SK-N-SH (cell line): ENCODE measurements at regions not wholly inside any gene's neighbourhood (a gene's known extent, or its start where the extent isn't known, plus 50 kb on each side); places are given as distances from the start of the nearest gene placed in this dataset.

Experiments used
- CTCF ChIA-PET: fragments of 300-600, 350-600 bp; formaldehyde crosslinking; extraction: SDS; loops from one replicate; lab custom pipeline; 2021; lab: Yijun Ruan, JAX
- POLR2A ChIA-PET: fragments of 350-600 bp; sonication (Branson Sonifier 250); formaldehyde crosslinking; extraction: SDS; loops from one replicate; lab custom pipeline; 2020; ENCODE audit warnings: antibody characterized with exemption, inconsistent platforms; lab: Yijun Ruan, JAX
- DNase-seq: peaks from one replicate; pipeline ENCODE4 v3.0.0; 2012
- H2AFZ ChIP-seq: fragments of 200-600 bp; sonication (generic); 2 replicates; pipeline ENCODE4 v1.8.1; 2016; ENCODE audit warnings: antibody characterized with exemption, mild to moderate bottlenecking, low read depth
- H3F3A ChIP-seq: fragments of 200-600 bp; sonication (generic); replicated peaks from 2 replicates; pipeline ENCODE3; 2016; ENCODE audit warnings: antibody characterized with exemption, mild to moderate bottlenecking; ENCODE audit not compliant: insufficient read depth
- H3K27ac ChIP-seq, 2 experiments: fragments of 200-500 bp in 1 of 2; fragments of 200-600 bp in 1 of 2; sonication (Bioruptor generic) in 1 of 2; sonication (generic), shearing (Covaris generic) in 1 of 2; 2 replicates each; pipeline versions ENCODE4 v1.5.1 to v1.6.1; 2014 to 2016; ENCODE audit warnings: low read depth in 2 of 2, inconsistent platforms in 1 of 2, low read length in 1 of 2, mild to moderate bottlenecking in 1 of 2, mixed read lengths in 1 of 2
- H3K27me3 ChIP-seq: fragments of 200-600 bp; sonication (generic), shearing (Covaris generic); 2 replicates; pipeline ENCODE4 v1.6.1; 2016; ENCODE audit warnings: mixed run types; ENCODE audit not compliant: insufficient read depth
- H3K36me3 ChIP-seq, 2 experiments: fragments of 200-500 bp in 1 of 2; fragments of 200-600 bp in 1 of 2; sonication (Bioruptor generic) in 1 of 2; sonication (generic) in 1 of 2; replicated peaks in 1 of 2; 2 replicates each; pipeline versions ENCODE3 to v1.5.1; 2014 to 2016; ENCODE audit warnings: low read length in 1 of 2, mild to moderate bottlenecking in 1 of 2; ENCODE audit not compliant: insufficient read depth in 2 of 2, control insufficient read depth in 1 of 2
- H3K4me1 ChIP-seq, 2 experiments: fragments of 200-500 bp in 1 of 2; fragments of 200-600 bp in 1 of 2; sonication (Bioruptor generic) in 1 of 2; sonication (generic), shearing (Covaris generic) in 1 of 2; 2 replicates each; pipeline versions ENCODE4 v1.5.1 to v1.6.1; 2014 to 2016; ENCODE audit warnings: low read depth in 1 of 2, low read length in 1 of 2, mixed run types in 1 of 2; ENCODE audit not compliant: insufficient read depth in 2 of 2, control insufficient read depth in 1 of 2
- H3K4me2 ChIP-seq: fragments of 200-600 bp; sonication (generic), shearing (Covaris generic); 2 replicates; pipeline ENCODE4 v1.6.1; 2017; ENCODE audit warnings: mixed run types
- H3K4me3 ChIP-seq, 2 experiments: fragments of 200-500 bp in 1 of 2; fragments of 200-600 bp in 1 of 2; sonication (Bioruptor generic) in 1 of 2; sonication (generic), shearing (Covaris generic) in 1 of 2; 2 replicates each; pipeline versions ENCODE4 v1.5.1 to v1.8.1; 2014 to 2016; ENCODE audit warnings: low read depth in 2 of 2, inconsistent platforms in 1 of 2, low read length in 1 of 2, mild to moderate bottlenecking in 1 of 2, mixed read lengths in 1 of 2, moderate library complexity in 1 of 2
- H3K79me2 ChIP-seq: fragments of 200-600 bp; sonication (generic); 2 replicates; pipeline ENCODE4 v1.8.1; 2017; ENCODE audit warnings: mild to moderate bottlenecking; ENCODE audit not compliant: insufficient read depth
- H3K9ac ChIP-seq: fragments of 200-600 bp; sonication (generic); 2 replicates; pipeline ENCODE4 v1.6.1; 2017; ENCODE audit warnings: mixed run types
- H3K9me2 ChIP-seq: fragments of 200-600 bp; sonication (generic); 2 replicates; pipeline ENCODE4 v1.6.1; 2017; ENCODE audit warnings: mixed run types
- H3K9me3 ChIP-seq: fragments of 200-600 bp; sonication (generic); 2 replicates; pipeline ENCODE4 v1.6.1; 2017; ENCODE audit warnings: mixed run types, mild to moderate bottlenecking, moderate library complexity
- H4K20me1 ChIP-seq: fragments of 200-600 bp; sonication (generic); 2 replicates; pipeline ENCODE4 v1.6.1; 2017; ENCODE audit warnings: mild to moderate bottlenecking, mixed run types; ENCODE audit not compliant: insufficient read depth
- ELF1 ChIP-seq: IDR thresholded peaks from 2 replicates; pipeline ENCODE4 v1.4.0; 2012
- EP300 ChIP-seq, 2 experiments: IDR thresholded peaks; 2 replicates each; pipeline versions ENCODE4 v1.4.0 to v1.6.1; 2012; ENCODE audit warnings: borderline replicate concordance in 1 of 2, low read depth in 1 of 2, low read length in 1 of 2
- FOXM1 ChIP-seq: IDR thresholded peaks from 2 replicates; pipeline ENCODE4 v1.4.0; 2012; ENCODE audit warnings: low read depth, mild to moderate bottlenecking
- MAX ChIP-seq: IDR thresholded peaks from 2 replicates; pipeline ENCODE4 v1.4.0; 2012; ENCODE audit warnings: low read depth
- MEF2A ChIP-seq: IDR thresholded peaks from 2 replicates; pipeline ENCODE4 v1.4.0; 2012; ENCODE audit warnings: low read depth, borderline replicate concordance
- MXI1 ChIP-seq: IDR thresholded peaks from 2 replicates; pipeline ENCODE4 v1.6.1; 2012; ENCODE audit warnings: mild to moderate bottlenecking, low read depth, low read length, improper control_type of control experiment
- NFIC ChIP-seq: IDR thresholded peaks from 2 replicates; pipeline ENCODE4 v1.4.0; 2012; ENCODE audit warnings: borderline replicate concordance
- NRF1 ChIP-seq: IDR thresholded peaks from 2 replicates; pipeline ENCODE4 v1.6.1; 2012; ENCODE audit warnings: low read depth, mild to moderate bottlenecking, low read length
- RFX5 ChIP-seq: IDR thresholded peaks from 2 replicates; pipeline ENCODE4 v1.6.1; 2012; ENCODE audit warnings: mild to moderate bottlenecking, improper control_type of control experiment, low read length
- RXRA ChIP-seq: IDR thresholded peaks from 2 replicates; pipeline ENCODE4 v1.4.0; 2012; ENCODE audit warnings: low read depth, mild to moderate bottlenecking, borderline replicate concordance
- SIN3A ChIP-seq: IDR thresholded peaks from 2 replicates; pipeline ENCODE4 v1.6.1; 2012; ENCODE audit warnings: low read depth, mild to moderate bottlenecking, low read length, moderate library complexity, borderline replicate concordance
- TEAD4 ChIP-seq: IDR thresholded peaks from 2 replicates; pipeline ENCODE4 v1.4.0; 2012; ENCODE audit warnings: mild to moderate bottlenecking, borderline replicate concordance; ENCODE audit not compliant: insufficient read depth
- YY1 ChIP-seq: IDR thresholded peaks from 2 replicates; pipeline ENCODE4 v1.4.0; 2012; ENCODE audit warnings: low read depth, mild to moderate bottlenecking
- WGBS: methylation state at CpG from one replicate; pipeline ENCODE4 v1.1.6; 2017; ENCODE audit warnings: low lambda C conversion rate; 5-methylcytosine and 5-hydroxymethylcytosine counted together
- TF ChIP-seq, protein P1 (sequence below): IDR thresholded peaks from 2 replicates; pipeline ENCODE4 v1.6.1; 2012; ENCODE audit warnings: mild to moderate bottlenecking, low read depth, low read length, moderate library complexity

- no peak for TF ChIP-seq MXI1
- no peak for TF ChIP-seq NFIC
- no peak for TF ChIP-seq ELF1
- TF ChIP-seq MAX, result no peak
- Histone ChIP-seq H4K20me1 (no peaks in the 10 kb centered on the region), H3K27me3 (no peaks in the 10 kb centered on the region), H3K9ac (no peak overlapping the region), H3K27ac (no peak overlapping the region), H3K9me2 (no peaks in the 10 kb centered on the region), H3K4me3 (no peak overlapping the region), H3K9me3 (no peaks in the 10 kb centered on the region), H3K4me1 (peaks cover 7 to 15% of the 10 kb centered on the region in 2 experiments; a peak in 3 of 4 replicates), H2AFZ (no peak overlapping the region), H3K79me2 (no peaks in the 10 kb centered on the region), H3F3A (no peaks in the 10 kb centered on the region), H3K36me3 (no peaks in the 10 kb centered on the region), H3K4me2 (no peak overlapping the region)
- CTCF ChIA-PET, result interaction anchor here (0.9 kb wide), 2 partner anchors 33 to 211 kb away, joined by 3 read pairs; no protein-coding TSS in a partner anchor
- no peak for DNase-seq
- WGBS, result 96% methylated on average over 3 of the region's 3 CpGs
- POLR2A ChIA-PET, result no interaction called here
Observed at GRCh38 chr9:111096051-111096450, 57.8 kb upstream of the LPAR1 start.

GRCh38 chr9:111095441-111095840 lies 57.2 kb upstream of the LPAR1 start:
- Histone ChIP-seq H3K4me3 (no peak overlapping the region), H3K9me2 (no peaks in the 10 kb centered on the region), H3K4me2 (no peak overlapping the region), H3K36me3 (no peaks in the 10 kb centered on the region), H3K4me1 (peaks cover 7 to 15% of the 10 kb centered on the region in 2 experiments; a peak in 3 of 4 replicates), H3K9ac (no peak overlapping the region), H4K20me1 (no peaks in the 10 kb centered on the region), H3K79me2 (no peaks in the 10 kb centered on the region), H3K9me3 (no peaks in the 10 kb centered on the region), H2AFZ (no peak overlapping the region), H3F3A (no peaks in the 10 kb centered on the region), H3K27me3 (no peaks in the 10 kb centered on the region), H3K27ac (no peak overlapping the region)
- TF ChIP-seq SIN3A, result no peak
- TF ChIP-seq NRF1, result no peak
- TF ChIP-seq EP300 (IDR thresholded peaks at IDR 0.05; ENCODE audit: borderline replicate concordance in 1 of 2, low read depth in 1 of 2, low read length in 1 of 2), result no peak
- no peak for TF ChIP-seq FOXM1
- no peak for TF ChIP-seq ELF1
- no peak for TF ChIP-seq RXRA
- TF ChIP-seq MEF2A, result no peak
- TF ChIP-seq TEAD4, result no peak
- TF ChIP-seq MXI1, result no peak
- TF ChIP-seq, protein P1, sequence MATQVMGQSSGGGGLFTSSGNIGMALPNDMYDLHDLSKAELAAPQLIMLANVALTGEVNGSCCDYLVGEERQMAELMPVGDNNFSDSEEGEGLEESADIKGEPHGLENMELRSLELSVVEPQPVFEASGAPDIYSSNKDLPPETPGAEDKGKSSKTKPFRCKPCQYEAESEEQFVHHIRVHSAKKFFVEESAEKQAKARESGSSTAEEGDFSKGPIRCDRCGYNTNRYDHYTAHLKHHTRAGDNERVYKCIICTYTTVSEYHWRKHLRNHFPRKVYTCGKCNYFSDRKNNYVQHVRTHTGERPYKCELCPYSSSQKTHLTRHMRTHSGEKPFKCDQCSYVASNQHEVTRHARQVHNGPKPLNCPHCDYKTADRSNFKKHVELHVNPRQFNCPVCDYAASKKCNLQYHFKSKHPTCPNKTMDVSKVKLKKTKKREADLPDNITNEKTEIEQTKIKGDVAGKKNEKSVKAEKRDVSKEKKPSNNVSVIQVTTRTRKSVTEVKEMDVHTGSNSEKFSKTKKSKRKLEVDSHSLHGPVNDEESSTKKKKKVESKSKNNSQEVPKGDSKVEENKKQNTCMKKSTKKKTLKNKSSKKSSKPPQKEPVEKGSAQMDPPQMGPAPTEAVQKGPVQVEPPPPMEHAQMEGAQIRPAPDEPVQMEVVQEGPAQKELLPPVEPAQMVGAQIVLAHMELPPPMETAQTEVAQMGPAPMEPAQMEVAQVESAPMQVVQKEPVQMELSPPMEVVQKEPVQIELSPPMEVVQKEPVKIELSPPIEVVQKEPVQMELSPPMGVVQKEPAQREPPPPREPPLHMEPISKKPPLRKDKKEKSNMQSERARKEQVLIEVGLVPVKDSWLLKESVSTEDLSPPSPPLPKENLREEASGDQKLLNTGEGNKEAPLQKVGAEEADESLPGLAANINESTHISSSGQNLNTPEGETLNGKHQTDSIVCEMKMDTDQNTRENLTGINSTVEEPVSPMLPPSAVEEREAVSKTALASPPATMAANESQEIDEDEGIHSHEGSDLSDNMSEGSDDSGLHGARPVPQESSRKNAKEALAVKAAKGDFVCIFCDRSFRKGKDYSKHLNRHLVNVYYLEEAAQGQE, result no peak
- no peak for TF ChIP-seq RFX5
- no peak for TF ChIP-seq YY1
- no peak for DNase-seq
- WGBS, result 92% methylated on average over 4 of the region's 4 CpGs
- POLR2A ChIA-PET, result no interaction called here
- CTCF ChIA-PET, result interaction anchor here (0.6 to 0.9 kb wide), 3 partner anchors 33 to 211 kb away, joined by 3 read pairs; no protein-coding TSS in a partner anchor
